ENCODE measurements at regions not wholly inside any gene's neighbourhood (a gene's known extent, or its start where the extent isn't known, plus 50 kb on each side); places are given as distances from the start of the nearest gene placed in this dataset.

DNA sequence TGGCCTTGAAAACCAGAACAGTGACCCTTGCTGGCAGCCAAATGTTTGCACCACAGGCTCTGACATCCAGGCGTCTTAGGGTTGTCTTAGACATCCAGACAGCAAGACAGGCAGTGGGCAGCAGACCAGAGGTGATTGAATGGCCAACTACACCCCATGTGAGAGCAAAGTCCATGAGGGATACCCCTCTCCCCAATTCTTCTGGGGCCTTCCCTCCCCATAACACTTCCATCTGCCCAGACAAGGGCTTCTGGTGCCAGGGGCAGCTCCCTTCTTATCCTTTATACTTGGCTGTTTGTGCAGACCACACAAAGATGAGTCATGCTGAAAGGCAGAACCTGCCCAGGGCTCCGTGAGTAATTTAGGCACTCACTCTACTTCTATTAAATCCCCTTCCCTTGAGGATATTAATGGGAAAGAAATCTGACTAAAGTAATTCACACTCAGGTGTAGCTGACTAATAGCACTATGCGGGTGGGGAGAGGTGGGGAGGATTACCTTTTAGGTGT lies 257.9 kb downstream of the UACA start:
- H3K4me1 Mint-ChIP-seq (ENCODE audit: low read depth): peaks cover 77% of the 10 kb centered on the region
- peak overlapping the region; percentile 7 for H3K4me3 Mint-ChIP-seq
- no peaks in the 10 kb centered on the region for H3K27me3 Mint-ChIP-seq (ENCODE audit: low read depth)

DNA sequence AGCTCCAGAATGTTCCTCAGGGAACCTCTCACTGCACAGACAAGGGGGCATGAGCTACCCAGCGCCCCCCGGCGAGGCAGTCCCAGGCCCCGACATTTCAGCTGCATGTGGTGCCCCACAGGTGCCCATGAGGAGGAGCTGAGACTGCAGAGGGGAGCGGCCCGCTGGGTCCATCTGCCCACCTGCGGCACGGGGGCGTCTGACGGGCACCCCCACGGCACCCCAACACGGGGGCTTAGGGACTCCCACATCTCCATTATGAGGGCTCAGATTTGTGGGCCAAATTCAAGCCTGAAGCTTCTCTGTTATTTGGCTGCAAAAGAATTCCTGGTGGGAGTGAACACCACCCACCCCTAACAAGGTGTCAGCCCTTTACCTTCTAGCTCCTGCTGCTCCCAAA lies 258.4 kb downstream of the UACA start:
- Mint-ChIP-seq H3K9me3 (peaks cover 13% of the 10 kb centered on the region), H3K4me3 (peak overlapping the region; percentile 45), H3K36me3 (ENCODE audit: low read depth) (peaks cover 10% of the 10 kb centered on the region), H3K27ac (peak overlapping the region; percentile 58), H3K27me3 (ENCODE audit: low read depth) (no peaks in the 10 kb centered on the region), H3K4me1 (ENCODE audit: low read depth) (peaks cover 73% of the 10 kb centered on the region)

More for the DNA sequence above, 257.9 kb downstream of the UACA start:
- Mint-ChIP-seq H3K27ac (peak overlapping the region; percentile 45), H3K36me3 (ENCODE audit: low read depth) (peaks cover 15% of the 10 kb centered on the region), H3K9me3 (peaks cover 18% of the 10 kb centered on the region)

DNA sequence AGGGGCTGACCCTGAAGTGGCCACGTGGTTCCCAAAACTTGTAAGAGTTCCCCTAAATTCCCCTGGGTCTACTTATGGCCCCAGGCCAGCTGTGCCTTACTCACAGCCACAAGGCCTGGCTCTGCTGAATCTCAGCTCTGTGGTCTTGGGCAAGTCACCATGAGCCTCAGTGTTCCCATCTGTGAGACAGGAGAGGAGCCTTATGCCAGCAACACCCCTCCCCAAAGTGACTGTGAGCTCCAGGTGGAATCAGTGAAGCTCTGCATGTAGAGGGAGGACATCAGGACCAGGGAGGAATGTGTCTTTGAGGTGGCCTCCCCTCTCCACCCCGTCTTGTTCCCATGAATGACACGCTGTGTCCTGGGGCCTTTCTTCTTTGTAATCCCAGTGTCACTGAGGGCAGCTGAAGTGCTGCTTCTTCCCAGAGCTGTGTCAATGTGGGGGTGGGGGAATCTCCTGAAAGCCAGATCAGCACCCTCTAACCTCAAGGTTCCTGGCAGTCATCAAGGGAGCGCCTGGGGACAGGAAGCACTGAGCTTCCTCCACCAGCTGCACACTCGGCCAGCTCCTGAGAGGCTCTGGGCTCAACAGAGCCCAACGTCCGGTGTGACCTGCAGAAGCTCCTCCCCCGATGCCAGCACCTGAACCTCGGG lies 258.9 kb downstream of the UACA start:
- H3K9me3 Mint-ChIP-seq: peaks cover 7% of the 10 kb centered on the region
- H3K4me3 Mint-ChIP-seq: peak overlapping the region; percentile 45
- peaks cover 7% of the 10 kb centered on the region for H3K36me3 Mint-ChIP-seq (ENCODE audit: low read depth)
- H3K27ac Mint-ChIP-seq: peak overlapping the region; percentile 58
- no peaks in the 10 kb centered on the region for H3K27me3 Mint-ChIP-seq (ENCODE audit: low read depth)
- H3K4me1 Mint-ChIP-seq (ENCODE audit: low read depth): peaks cover 67% of the 10 kb centered on the region

DNA sequence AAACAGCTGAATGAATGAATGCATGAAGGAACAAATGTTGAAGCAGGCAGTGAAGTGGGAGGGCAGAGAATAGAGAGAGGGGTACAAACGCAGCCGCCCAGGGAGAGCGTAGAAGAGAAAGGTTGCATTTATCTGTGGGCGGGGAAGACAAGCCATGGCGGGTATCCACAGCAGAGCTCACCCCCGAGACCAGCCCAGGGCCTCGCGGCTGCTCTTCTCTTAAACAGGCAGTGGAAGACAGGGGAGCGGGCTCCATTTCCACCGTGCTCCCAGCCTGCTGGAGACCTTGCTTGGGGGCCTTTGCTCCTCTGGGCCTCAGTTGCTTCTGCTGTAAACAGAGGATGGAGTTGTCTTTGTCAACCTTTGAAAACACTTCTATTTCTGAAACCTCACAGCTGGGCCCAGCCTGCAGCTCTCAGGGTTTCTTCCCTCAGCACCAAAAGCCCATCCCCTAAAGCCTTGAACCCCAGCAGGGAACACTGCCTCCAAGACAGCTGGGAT lies 259.5 kb downstream of the UACA start:
- Mint-ChIP-seq H3K27me3 (ENCODE audit: low read depth) (no peaks in the 10 kb centered on the region), H3K36me3 (ENCODE audit: low read depth) (peaks cover 5% of the 10 kb centered on the region), H3K4me1 (ENCODE audit: low read depth) (peaks cover 61% of the 10 kb centered on the region), H3K27ac (peak overlapping the region; percentile 70), H3K9me3 (peaks cover 7% of the 10 kb centered on the region), H3K4me3 (peak overlapping the region; percentile 70)

GRCh38 chr15:70503073-70503745 lies 260.1 kb downstream of the UACA start:
- Mint-ChIP-seq H3K27ac (peak overlapping the region; percentile 70), H3K9me3 (peaks cover 7% of the 10 kb centered on the region), H3K4me3 (peak overlapping the region; percentile 70), H3K27me3 (ENCODE audit: low read depth) (no peaks in the 10 kb centered on the region), H3K36me3 (ENCODE audit: low read depth) (peaks cover 3% of the 10 kb centered on the region), H3K4me1 (ENCODE audit: low read depth) (peaks cover 55% of the 10 kb centered on the region)

DNA sequence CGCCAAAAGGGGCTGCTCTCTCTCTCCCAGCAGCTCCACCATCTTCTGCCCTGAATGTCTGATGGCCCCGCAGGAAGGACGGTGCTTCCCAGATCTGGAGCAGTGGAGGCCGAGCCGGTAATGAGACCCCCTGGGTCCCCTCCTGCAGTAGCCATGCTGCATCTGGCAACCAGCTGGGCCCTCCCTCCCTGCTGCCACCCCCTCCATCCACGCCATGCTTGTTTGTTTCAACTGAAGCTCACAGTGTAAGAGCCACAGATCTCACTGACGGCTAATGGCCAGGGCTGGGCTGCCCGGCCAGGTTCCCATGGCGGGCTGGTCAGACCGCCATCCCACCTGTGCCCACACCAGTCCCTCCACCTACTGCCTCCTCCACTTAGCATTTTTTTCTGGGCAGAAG lies 260.8 kb downstream of the UACA start:
- Mint-ChIP-seq H3K4me3 (no peak overlapping the region), H3K36me3 (ENCODE audit: low read depth) (peaks cover 3% of the 10 kb centered on the region), H3K27me3 (ENCODE audit: low read depth) (no peaks in the 10 kb centered on the region), H3K9me3 (peaks cover 7% of the 10 kb centered on the region), H3K4me1 (ENCODE audit: low read depth) (peaks cover 50% of the 10 kb centered on the region), H3K27ac (peak overlapping the region; percentile 69)

- H3K36me3 Mint-ChIP-seq (ENCODE audit: low read depth): no peaks in the 10 kb centered on the region
- no peak overlapping the region for H3K27ac Mint-ChIP-seq
- peaks cover 50% of the 10 kb centered on the region for H3K4me1 Mint-ChIP-seq (ENCODE audit: low read depth)
- H3K27me3 Mint-ChIP-seq (ENCODE audit: low read depth): no peaks in the 10 kb centered on the region
- H3K9me3 Mint-ChIP-seq: peaks cover 3% of the 10 kb centered on the region
- no peak overlapping the region for H3K4me3 Mint-ChIP-seq
Measured at GRCh38 chr15:70501849-70502248, 261.5 kb downstream of the UACA start.

GRCh38 chr15:70501121-70501727 lies 262.1 kb downstream of the UACA start:
- Mint-ChIP-seq H3K4me3 (no peak overlapping the region), H3K27me3 (ENCODE audit: low read depth) (no peaks in the 10 kb centered on the region), H3K4me1 (ENCODE audit: low read depth) (peaks cover 51% of the 10 kb centered on the region), H3K27ac (no peak overlapping the region), H3K36me3 (ENCODE audit: low read depth) (no peaks in the 10 kb centered on the region), H3K9me3 (no peaks in the 10 kb centered on the region)

- Mint-ChIP-seq H3K4me3 (no peak overlapping the region), H3K4me1 (ENCODE audit: low read depth) (peaks cover 55% of the 10 kb centered on the region), H3K27me3 (ENCODE audit: low read depth) (peaks cover 12% of the 10 kb centered on the region)
Measured at GRCh38 chr15:70499791-70500190, 263.6 kb downstream of the UACA start.

GRCh38 chr15:70498096-70498626 lies 265.2 kb downstream of the UACA start:
- Mint-ChIP-seq H3K36me3 (ENCODE audit: low read depth) (peaks cover 6% of the 10 kb centered on the region), H3K4me1 (ENCODE audit: low read depth) (peaks cover 55% of the 10 kb centered on the region), H3K4me3 (no peak overlapping the region), H3K27me3 (ENCODE audit: low read depth) (peaks cover 19% of the 10 kb centered on the region), H3K27ac (no peak overlapping the region), H3K9me3 (peaks cover 3% of the 10 kb centered on the region)

More at GRCh38 chr15:70499791-70500190, 263.6 kb downstream of the UACA start:
- H3K9me3 Mint-ChIP-seq: no peaks in the 10 kb centered on the region
- no peak overlapping the region for H3K27ac Mint-ChIP-seq
- H3K36me3 Mint-ChIP-seq (ENCODE audit: low read depth): no peaks in the 10 kb centered on the region

DNA sequence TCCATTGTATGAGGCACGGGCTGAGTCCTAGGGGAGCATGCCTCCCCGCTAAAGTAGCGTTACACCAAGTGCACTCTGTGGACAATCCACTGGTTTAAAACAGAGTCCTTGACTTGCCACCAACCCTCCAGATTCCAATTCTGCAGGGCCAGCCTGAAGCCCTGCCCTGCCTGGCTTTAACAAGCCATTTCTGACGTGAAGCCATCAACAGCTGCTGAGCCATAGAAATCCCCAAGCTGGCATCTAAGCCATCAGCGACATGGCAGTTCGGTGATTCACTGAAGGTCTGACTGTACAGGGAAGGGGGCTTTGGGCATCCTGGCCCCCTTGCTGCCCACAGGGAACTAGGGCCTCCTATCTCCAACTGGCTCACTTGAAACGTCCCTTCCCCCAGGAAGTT lies 265.7 kb downstream of the UACA start:
- no peak overlapping the region for H3K27ac Mint-ChIP-seq
- H3K4me3 Mint-ChIP-seq: no peak overlapping the region
- peaks cover 5% of the 10 kb centered on the region for H3K9me3 Mint-ChIP-seq
- peaks cover 20% of the 10 kb centered on the region for H3K27me3 Mint-ChIP-seq (ENCODE audit: low read depth)
- peaks cover 8% of the 10 kb centered on the region for H3K36me3 Mint-ChIP-seq (ENCODE audit: low read depth)
- peaks cover 55% of the 10 kb centered on the region for H3K4me1 Mint-ChIP-seq (ENCODE audit: low read depth)

- Mint-ChIP-seq H3K27ac (no peak overlapping the region), H3K4me1 (ENCODE audit: low read depth) (peaks cover 63% of the 10 kb centered on the region), H3K36me3 (ENCODE audit: low read depth) (peaks cover 8% of the 10 kb centered on the region), H3K27me3 (ENCODE audit: low read depth) (peaks cover 20% of the 10 kb centered on the region), H3K9me3 (peaks cover 5% of the 10 kb centered on the region), H3K4me3 (no peak overlapping the region)
Measured at GRCh38 chr15:70495991-70496599, 267.3 kb downstream of the UACA start.

DNA sequence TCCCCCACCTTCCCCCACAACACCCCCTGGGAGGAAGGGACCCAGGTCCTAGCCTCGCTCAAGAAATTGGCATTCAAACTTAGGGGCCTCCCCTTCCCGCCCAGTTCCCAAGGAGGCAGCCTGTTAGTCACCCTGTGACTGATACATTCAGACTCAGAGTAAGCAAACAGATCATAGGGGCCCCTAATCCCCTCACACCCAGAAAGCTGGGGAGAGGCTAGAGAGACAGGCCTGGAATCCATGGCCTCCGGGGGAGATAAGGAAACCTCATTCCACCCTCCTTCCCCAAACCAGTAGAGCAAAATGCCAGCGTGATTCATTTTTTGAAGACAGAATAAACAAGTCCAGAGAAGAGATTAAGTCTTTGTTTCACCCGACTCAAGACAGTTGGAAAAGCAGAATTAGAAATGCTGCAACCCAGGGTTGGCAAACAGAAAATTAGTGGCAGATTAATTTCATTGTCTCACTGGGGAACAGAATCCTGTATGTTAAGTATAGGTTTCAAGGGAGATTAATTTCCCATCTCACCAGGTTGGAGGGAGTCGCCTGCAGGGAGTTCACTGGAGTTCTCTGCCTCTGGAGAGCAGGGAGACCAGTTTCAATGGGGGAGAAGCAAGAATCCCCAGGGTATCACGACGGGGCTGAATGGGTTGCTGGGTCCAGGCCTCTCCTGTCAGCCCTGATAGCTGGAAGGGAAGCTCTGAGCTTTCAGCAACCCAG lies 268.3 kb downstream of the UACA start:
- H3K4me1 Mint-ChIP-seq (ENCODE audit: low read depth): peaks cover 73% of the 10 kb centered on the region
- peak overlapping the region; percentile 32 for H3K4me3 Mint-ChIP-seq
- peaks cover 8% of the 10 kb centered on the region for H3K36me3 Mint-ChIP-seq (ENCODE audit: low read depth)
- peak overlapping the region; percentile 53 for H3K27ac Mint-ChIP-seq
- H3K9me3 Mint-ChIP-seq: peaks cover 5% of the 10 kb centered on the region
- peaks cover 22% of the 10 kb centered on the region for H3K27me3 Mint-ChIP-seq (ENCODE audit: low read depth)

DNA sequence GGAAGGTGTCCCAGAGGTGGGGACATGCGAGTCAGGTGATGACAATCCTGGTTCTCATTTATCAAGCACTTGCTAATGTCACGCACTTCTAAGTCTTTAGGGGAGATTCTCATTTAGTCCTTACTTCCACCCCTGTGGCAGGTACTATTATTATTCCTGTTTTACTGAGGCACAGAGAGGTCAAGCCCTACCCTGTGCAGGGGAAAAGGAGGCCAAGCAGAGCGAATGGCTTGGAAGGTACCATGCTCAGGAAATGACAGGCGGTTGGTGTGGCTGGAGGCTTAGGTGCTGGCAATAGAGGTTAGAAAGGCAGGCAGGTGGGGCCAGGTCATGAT lies 268.9 kb downstream of the UACA start:
- peaks cover 5% of the 10 kb centered on the region for H3K9me3 Mint-ChIP-seq
- no peak overlapping the region for H3K27ac Mint-ChIP-seq
- H3K4me1 Mint-ChIP-seq (ENCODE audit: low read depth): peaks cover 77% of the 10 kb centered on the region
- no peak overlapping the region for H3K4me3 Mint-ChIP-seq
- H3K36me3 Mint-ChIP-seq (ENCODE audit: low read depth): peaks cover 8% of the 10 kb centered on the region
- H3K27me3 Mint-ChIP-seq (ENCODE audit: low read depth): peaks cover 27% of the 10 kb centered on the region
